GM21723 (cell line): ENCODE measurements at regions not wholly inside any gene's neighbourhood (a gene's known extent, or its start where the extent isn't known, plus 50 kb on each side); places are given as distances from the start of the nearest gene placed in this dataset.

Source experiments
- ATAC-seq: cut with Tn5 transposase; IDR thresholded peaks from one replicate; pipeline ENCODE4 v1.9.1; 2021; ENCODE audit warnings: mild to moderate bottlenecking, moderate library complexity; ENCODE audit not compliant: unreplicated experiment

GRCh38 chr16:63612462-63613227 is 1509.2 kb downstream of the CDH11 start:
- no peak for ATAC-seq

GRCh38 chr16:63606778-63607177 is 1515.1 kb downstream of the CDH11 start:
- no peak for ATAC-seq

- no peak for ATAC-seq
Measured at GRCh38 chr16:63602206-63602927, 1519.5 kb downstream of the CDH11 start.

- ATAC-seq, result no peak
Measured at GRCh38 chr16:63596716-63597115, 1525.1 kb downstream of the CDH11 start.

- no peak for ATAC-seq
Measured at GRCh38 chr16:63592852-63593251, 1529.0 kb downstream of the CDH11 start.

- no peak for ATAC-seq
Measured at GRCh38 chr16:63581570-63581969, 1540.3 kb downstream of the CDH11 start.

GRCh38 chr16:63578791-63579190 is 1542.6 kb upstream of the CDH8 start:
- no peak for ATAC-seq

- ATAC-seq, result no peak
Measured at GRCh38 chr16:63577891-63578290, 1541.7 kb upstream of the CDH8 start.

- ATAC-seq, result no peak
Measured at GRCh38 chr16:63575041-63575440, 1538.8 kb upstream of the CDH8 start.

- no peak for ATAC-seq
Measured at GRCh38 chr16:63568164-63568563, 1531.9 kb upstream of the CDH8 start.

GRCh38 chr16:63563819-63564505 is 1527.7 kb upstream of the CDH8 start:
- ATAC-seq, result no peak

GRCh38 chr16:63553980-63554379 is 1517.7 kb upstream of the CDH8 start:
- no peak for ATAC-seq

GRCh38 chr16:63539276-63539675 is 1503.0 kb upstream of the CDH8 start:
- ATAC-seq, result no peak

- no peak for ATAC-seq
Measured at GRCh38 chr16:63530974-63531373, 1494.7 kb upstream of the CDH8 start.

GRCh38 chr16:63530208-63530607 is 1494.0 kb upstream of the CDH8 start:
- no peak for ATAC-seq

- no peak for ATAC-seq
Measured at GRCh38 chr16:63527404-63527803, 1491.2 kb upstream of the CDH8 start.

- ATAC-seq, result no peak
Measured at GRCh38 chr16:63516394-63516793, 1480.2 kb upstream of the CDH8 start.

- ATAC-seq, result no peak
Measured at GRCh38 chr16:63512910-63513309, 1476.7 kb upstream of the CDH8 start.

GRCh38 chr16:63497408-63497807 is 1461.2 kb upstream of the CDH8 start:
- no peak for ATAC-seq

GRCh38 chr16:63496282-63496681 is 1460.0 kb upstream of the CDH8 start:
- ATAC-seq, result no peak

- no peak for ATAC-seq
Measured at GRCh38 chr16:63488955-63489354, 1452.7 kb upstream of the CDH8 start.

GRCh38 chr16:63481060-63481459 is 1444.8 kb upstream of the CDH8 start:
- ATAC-seq, result no peak
